Thyroid gland (tissue), 4 donors: ENCODE measurements at regions not wholly inside any gene's neighbourhood (a gene's known extent, or its start where the extent isn't known, plus 50 kb on each side); places are given as distances from the start of the nearest gene placed in this dataset.

Source experiments
- CTCF ChIP-seq, 6 experiments: fragments of 200-600 bp in 3 of 6; fragments of 450-650 bp in 3 of 6; sonication (generic) in 3 of 6; IDR thresholded peaks; one replicate each; pipeline ENCODE4 v1.5.1; 2016 to 2019; ENCODE audit warnings: antibody characterized with exemption in 6 of 6, mild to moderate bottlenecking in 2 of 6, inconsistent platforms in 1 of 6, moderate library complexity in 1 of 6
- POLR2A ChIP-seq, 2 donors: fragments of 450-650 bp; IDR thresholded peaks; one replicate each; pipeline ENCODE4 v1.6.1; 2017; ENCODE audit warnings: antibody characterized with exemption in 2 of 2, mild to moderate bottlenecking in 2 of 2, moderate library complexity in 1 of 2

GRCh38 chr2:59223742-59224141 lies 982.6 kb upstream of the FANCL start:
- TF ChIP-seq POLR2A (IDR thresholded peaks at IDR 0.05) (no peak), CTCF (IDR thresholded peaks at IDR 0.05) (no peak)
